CD14-positive monocyte (primary cell): ENCODE measurements at regions not wholly inside any gene's neighbourhood (a gene's known extent, or its start where the extent isn't known, plus 50 kb on each side); places are given as distances from the start of the nearest gene placed in this dataset.

Experiments used
- DNase-seq, 3 donors: peaks; one replicate each; pipeline ENCODE4 v3.0.0-alpha.2; 2011 to 2022
- H2AFZ ChIP-seq: 2 replicates; pipeline ENCODE4 v1.6.0; 2012; ENCODE audit warnings: mild to moderate bottlenecking, low read depth, low read length, inconsistent platforms; ENCODE audit not compliant: insufficient read depth, poor library complexity, severe bottlenecking
- H3K27ac ChIP-seq, 2 donors: 1 replicate in 1 of 2; 2 replicates in 1 of 2; pipeline ENCODE4 v1.5.1; 2012 to 2013; ENCODE audit warnings: low read length in 2 of 2, control low read depth in 1 of 2, inconsistent platforms in 1 of 2, low read depth in 1 of 2, mild to moderate bottlenecking in 1 of 2
- H3K27me3 ChIP-seq, 2 donors: one replicate each; pipeline versions ENCODE4 v1.6.0 to v1.6.1; 2011 to 2013; ENCODE audit warnings: low read length in 2 of 2; ENCODE audit not compliant: control insufficient read depth in 2 of 2, insufficient read depth in 2 of 2
- H3K36me3 ChIP-seq, 2 donors: replicated peaks in 1 of 2; 1 replicate in 1 of 2; 2 replicates in 1 of 2; pipeline versions ENCODE4 v1.5.1 to v1.6.1; 2012 to 2013; ENCODE audit warnings: low read length in 2 of 2, control low read depth in 1 of 2, inconsistent platforms in 1 of 2, mild to moderate bottlenecking in 1 of 2; ENCODE audit not compliant: insufficient read depth in 2 of 2, control insufficient read depth in 1 of 2
- H3K4me1 ChIP-seq, 2 donors: 1 replicate in 1 of 2; 2 replicates in 1 of 2; pipeline versions ENCODE4 v1.5.1 to v1.6.1; 2012 to 2013; ENCODE audit warnings: low read length in 2 of 2, control low read depth in 1 of 2, inconsistent platforms in 1 of 2, mild to moderate bottlenecking in 1 of 2, moderate library complexity in 1 of 2; ENCODE audit not compliant: insufficient read depth in 2 of 2, control insufficient read depth in 1 of 2
- H3K4me2 ChIP-seq: replicated peaks from 2 replicates; pipeline ENCODE3; 2012; ENCODE audit warnings: low read length, moderate library complexity, mild to moderate bottlenecking; ENCODE audit not compliant: poor library complexity, severe bottlenecking; ENCODE audit errors: extremely low read depth
- H3K4me3 ChIP-seq, 3 experiments: fragments of 200-600 bp in 1 of 3; sonication (generic) in 1 of 3; replicated peaks in 1 of 3; 1 replicate in 2 of 3; 2 replicates in 1 of 3; pipeline ENCODE4 v1.5.1; 2011 to 2013; ENCODE audit warnings: low read length in 3 of 3, mild to moderate bottlenecking in 3 of 3, control low read depth in 2 of 3, low read depth in 2 of 3, inconsistent platforms in 1 of 3, moderate library complexity in 1 of 3
- H3K79me2 ChIP-seq: 2 replicates; pipeline ENCODE4 v1.6.0; 2012; ENCODE audit warnings: mild to moderate bottlenecking, control low read depth, inconsistent platforms, low read length, moderate library complexity; ENCODE audit not compliant: insufficient read depth
- H3K9ac ChIP-seq: 2 replicates; pipeline ENCODE4 v1.6.0; 2017; ENCODE audit warnings: low read length, mild to moderate bottlenecking; ENCODE audit not compliant: insufficient read depth, poor library complexity, severe bottlenecking
- H3K9me3 ChIP-seq, 2 donors: replicated peaks in 1 of 2; 1 replicate in 1 of 2; 2 replicates in 1 of 2; pipeline versions ENCODE4 v1.5.1 to v1.6.1; 2012 to 2013; ENCODE audit warnings: low read length in 2 of 2, control low read depth in 1 of 2; ENCODE audit not compliant: control insufficient read depth in 1 of 2, insufficient read depth in 1 of 2
- H4K20me1 ChIP-seq: 2 replicates; pipeline ENCODE4 v1.6.0; 2012; ENCODE audit warnings: mild to moderate bottlenecking, low read length, control low read depth, moderate library complexity; ENCODE audit not compliant: insufficient read depth
- H3K27ac Mint-ChIP-seq, 7 donors: one replicate each; pipeline ENCODE4 v1.8.0; 2020; ENCODE audit warnings: mild to moderate bottlenecking in 7 of 7, mixed read lengths in 7 of 7, moderate library complexity in 6 of 7, inconsistent platforms in 2 of 7
- H3K27me3 Mint-ChIP-seq, 3 donors: one replicate each; pipeline ENCODE4 v1.8.0; 2021 to 2022; ENCODE audit warnings: low read depth in 3 of 3, mild to moderate bottlenecking in 3 of 3, mixed read lengths in 3 of 3, moderate library complexity in 3 of 3, inconsistent platforms in 1 of 3
- H3K36me3 Mint-ChIP-seq, 2 donors: one replicate each; pipeline ENCODE4 v1.8.0; 2020; ENCODE audit warnings: mixed read lengths in 2 of 2, inconsistent platforms in 1 of 2, mild to moderate bottlenecking in 1 of 2
- H3K4me1 Mint-ChIP-seq: one replicate; pipeline ENCODE4 v1.8.0; 2020; ENCODE audit warnings: mild to moderate bottlenecking, mixed read lengths
- H3K4me3 Mint-ChIP-seq, 2 donors: one replicate each; pipeline ENCODE4 v1.8.0; 2020; ENCODE audit warnings: mild to moderate bottlenecking in 2 of 2, mixed read lengths in 2 of 2, moderate library complexity in 1 of 2
- H3K9me3 Mint-ChIP-seq, 7 donors: one replicate each; pipeline ENCODE4 v1.8.0; 2020 to 2022; ENCODE audit warnings: mixed read lengths in 7 of 7, mild to moderate bottlenecking in 6 of 7, moderate library complexity in 6 of 7, inconsistent platforms in 2 of 7
- CTCF ChIP-seq: fragments of 200-600 bp; IDR thresholded peaks from one replicate; pipeline ENCODE4 v1.8.0; 2022; ENCODE audit warnings: antibody characterized with exemption, mild to moderate bottlenecking
- WGBS: methylation state at CpG from one replicate; pipeline ENCODE4 v1.1.5; 2013; ENCODE audit warnings: missing lambda C conversion rate; ENCODE audit not compliant: insufficient coverage; 5-methylcytosine and 5-hydroxymethylcytosine counted together
- intact Hi-C, 2 donors: fragments of 100-400 bp; cut with micrococcal nuclease; formaldehyde crosslinking; loops; one replicate each; pipeline versions ENCODE4 v1.15.0 to v1.15.1; 2023

DNA sequence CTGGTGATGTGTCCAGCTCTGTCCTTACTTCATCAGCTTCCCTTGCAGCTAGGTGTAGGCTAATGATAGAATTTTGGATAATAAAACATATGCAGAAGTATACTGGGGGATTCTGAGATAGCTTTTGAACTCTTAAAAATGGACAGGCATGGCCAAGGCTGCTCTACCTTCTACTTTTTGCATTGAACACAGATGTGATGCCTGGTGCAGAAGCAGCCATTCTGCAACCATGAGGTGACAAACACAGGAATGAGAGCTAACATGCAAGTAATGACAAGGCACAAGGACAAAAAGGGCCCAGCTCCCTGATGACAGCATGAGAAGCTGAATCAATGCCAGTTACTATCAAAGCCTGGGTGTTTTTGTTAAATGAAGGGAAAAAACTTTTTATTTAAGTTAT, 686.5 kb upstream of the AUTS2 start:
- intact Hi-C loops: no loop called here
- Histone ChIP-seq H3K9ac (no peak overlapping the region), H3K79me2 (no peaks in the 10 kb centered on the region), H3K4me3 (no peak overlapping the region), H3K27me3 (no peaks in the 10 kb centered on the region), H3K4me2 (no peak overlapping the region), H3K9me3 (peaks cover 12 to 29% of the 10 kb centered on the region in 2 donors), H3K36me3 (no peaks in the 10 kb centered on the region), H2AFZ (no peak overlapping the region), H4K20me1 (no peaks in the 10 kb centered on the region), H3K4me1 (no peaks in the 10 kb centered on the region), H3K27ac (no peak overlapping the region)
- Mint-ChIP-seq H3K9me3 (peaks cover 8 to 29% (median 14%) of the 10 kb centered on the region in 7 donors), H3K27ac (no peak overlapping the region), H3K27me3 (peaks cover 0 to 2% (median 0%) of the 10 kb centered on the region in 3 donors), H3K4me3 (no peak overlapping the region), H3K36me3 (no peaks in the 10 kb centered on the region), H3K4me1 (no peaks in the 10 kb centered on the region)
- no peak for TF ChIP-seq CTCF
- no peak for DNase-seq

DNA sequence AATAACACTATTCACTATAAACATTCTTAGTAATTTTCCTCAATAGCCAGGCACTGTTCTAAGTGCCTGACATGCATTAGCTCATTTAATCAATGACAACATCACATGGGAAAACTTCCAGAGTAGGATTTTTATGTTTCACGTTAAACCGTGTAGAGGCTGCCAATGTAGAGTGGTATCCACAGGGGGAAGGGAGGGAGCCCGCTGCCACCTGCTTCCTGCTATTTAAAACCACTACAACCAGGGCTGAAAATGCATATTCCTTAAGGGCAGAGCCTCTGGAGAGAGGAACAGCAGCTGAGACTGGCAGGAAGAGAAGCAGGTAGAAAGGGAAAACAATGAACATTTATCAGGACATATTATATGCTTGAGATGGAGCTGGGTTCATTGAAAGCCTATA, 684.3 kb upstream of the AUTS2 start:
- no peak overlapping the region for H3K27ac Mint-ChIP-seq

More for the DNA sequence above, 684.3 kb upstream of the AUTS2 start:
- H3K4me1 Mint-ChIP-seq: no peaks in the 10 kb centered on the region
- Histone ChIP-seq H3K9ac (no peak overlapping the region), H3K4me1 (no peaks in the 10 kb centered on the region), H3K27me3 (no peaks in the 10 kb centered on the region), H2AFZ (no peak overlapping the region), H4K20me1 (no peaks in the 10 kb centered on the region), H3K4me2 (no peak overlapping the region), H3K79me2 (no peaks in the 10 kb centered on the region), H3K27ac (no peak overlapping the region), H3K36me3 (no peaks in the 10 kb centered on the region), H3K4me3 (no peak overlapping the region), H3K9me3 (peaks cover 18 to 45% of the 10 kb centered on the region in 2 donors)
- no CpG with 5 or more reads among the region's 3 CpGs for WGBS
- H3K9me3 Mint-ChIP-seq: peaks cover 11 to 34% (median 19%) of the 10 kb centered on the region in 7 donors
- TF ChIP-seq CTCF: no peak
- intact Hi-C loops: no loop called here
- H3K27me3 Mint-ChIP-seq: peaks cover 0 to 2% (median 0%) of the 10 kb centered on the region in 3 donors
- DNase-seq: no peak
- no peaks in the 10 kb centered on the region for H3K36me3 Mint-ChIP-seq
- H3K4me3 Mint-ChIP-seq: no peak overlapping the region
